HepG2 (cell line): ENCODE measurements at regions not wholly inside any gene's neighbourhood (a gene's known extent, or its start where the extent isn't known, plus 50 kb on each side); places are given as distances from the start of the nearest gene placed in this dataset.

Experiments used
- ATAC-seq: fragments of 200-7000 bp; cut with Tn5 transposase; 3 replicates; pipeline ENCODE4 v1.9.1; 2020; ENCODE audit warnings: mild to moderate bottlenecking, moderate library complexity
- BruUV-seq: library from RNA; stranded (reverse); fragments of 400-500 nt; replicated peaks from 2 replicates; lab custom pipeline; 2021; lab: Mats Ljungman, UMichigan
- CTCF ChIA-PET: fragments of 300-600 bp; formaldehyde crosslinking; extraction: SDS; loops from one replicate; lab custom pipeline; 2021; ENCODE audit warnings: low total read pairs, inconsistent platforms, low intra/inter-chr PET ratio; lab: Yijun Ruan, JAX
- POLR2A ChIA-PET: fragments of 350-600 bp; sonication (Branson Sonifier 250); formaldehyde crosslinking; loops from one replicate; lab custom pipeline; 2020; ENCODE audit warnings: antibody characterized with exemption, inconsistent platforms; lab: Yijun Ruan, JAX
- DNase-seq: peaks from one replicate; pipeline ENCODE4 v3.0.0-alpha.2; 2015; ENCODE audit warnings: low spot score
- FAIRE-seq: peaks from 3 replicates; lab custom pipeline; 2011; peaks lifted over from hg19 to GRCh38; lab: Jason Lieb, UNC
- H2AFZ ChIP-seq: one replicate; pipeline ENCODE4 v1.6.1; 2011; ENCODE audit warnings: low read length, inconsistent platforms
- H3K27ac ChIP-seq: fragments of 300-600 bp; 3 replicates; pipeline ENCODE4 v1.8.0; 2011; ENCODE audit warnings: mixed run types, mild to moderate bottlenecking, mixed read lengths, low read length, inconsistent platforms; ENCODE audit not compliant: insufficient read depth; ENCODE audit errors: extremely low read length
- H3K27me3 ChIP-seq, 2 experiments: fragments of 200-600 bp in 1 of 2; 2 replicates in 1 of 2; 3 replicates in 1 of 2; pipeline versions ENCODE4 v1.6.0 to v1.8.0; 2011; ENCODE audit warnings: low read length in 2 of 2, mild to moderate bottlenecking in 2 of 2, moderate library complexity in 2 of 2, inconsistent platforms in 1 of 2; ENCODE audit not compliant: insufficient read depth in 2 of 2, control insufficient read depth in 1 of 2
- H3K36me3 ChIP-seq, 2 experiments: fragments of 200-600 bp in 1 of 2; replicated peaks in 1 of 2; 2 replicates in 1 of 2; 3 replicates in 1 of 2; pipeline versions ENCODE4 v1.5.1 to v1.8.0; 2011; ENCODE audit warnings: low read length in 2 of 2, inconsistent platforms in 1 of 2; ENCODE audit not compliant: insufficient read depth in 2 of 2, control insufficient read depth in 1 of 2
- H3K4me1 ChIP-seq: 2 replicates; pipeline ENCODE4 v1.5.1; 2012; ENCODE audit warnings: low read length, inconsistent platforms; ENCODE audit not compliant: insufficient read depth
- H3K4me2 ChIP-seq: 2 replicates; pipeline ENCODE4 v1.6.0; 2011; ENCODE audit warnings: low read depth, low read length, inconsistent platforms
- H3K4me3 ChIP-seq, 3 experiments: fragments of 200-600 bp in 1 of 3; sonication (generic), shearing (Covaris generic) in 1 of 3; replicated peaks in 1 of 3; 2 replicates each; pipeline ENCODE4 v1.5.1; 2011 to 2016; ENCODE audit warnings: low read length in 3 of 3, inconsistent platforms in 2 of 3, low read depth in 2 of 3, mild to moderate bottlenecking in 2 of 3, control low read depth in 1 of 3, mixed read lengths in 1 of 3; ENCODE audit not compliant: insufficient read depth in 1 of 3
- H3K79me2 ChIP-seq: one replicate; pipeline ENCODE4 v1.6.1; 2011; ENCODE audit warnings: low read length, inconsistent platforms; ENCODE audit not compliant: insufficient read depth
- H3K9ac ChIP-seq: 2 replicates; pipeline ENCODE4 v1.6.0; 2011; ENCODE audit warnings: mild to moderate bottlenecking, low read depth, low read length, inconsistent platforms; ENCODE audit not compliant: insufficient read depth
- H3K9me3 ChIP-seq: 2 replicates; pipeline ENCODE4 v1.5.1; 2012; ENCODE audit warnings: mild to moderate bottlenecking, low read length
- H4K20me1 ChIP-seq: 2 replicates; pipeline ENCODE4 v1.6.0; 2011; ENCODE audit warnings: inconsistent platforms, mild to moderate bottlenecking, low read length, moderate library complexity; ENCODE audit not compliant: insufficient read depth
- GFI1 ChIP-seq: sonication (generic); formaldehyde crosslinking; IDR thresholded peaks from 2 replicates; pipeline ENCODE4 v1.5.0; 2020; ENCODE audit warnings: missing genetic modification reagents, mild to moderate bottlenecking, borderline replicate concordance
- HIVEP1 ChIP-seq: sonication (generic); formaldehyde crosslinking; IDR thresholded peaks from 2 replicates; pipeline ENCODE4 v1.4.0; 2020; ENCODE audit warnings: mild to moderate bottlenecking, missing genetic modification reagents
- HNRNPL ChIP-seq: fragments of 200-400 bp; formaldehyde crosslinking; IDR thresholded peaks from 2 replicates; pipeline ENCODE4 v1.6.1; 2017; ENCODE audit warnings: mild to moderate bottlenecking, low read depth, low read length
- MYC ChIP-seq: sonication (generic); formaldehyde crosslinking; IDR thresholded peaks from 2 replicates; pipeline ENCODE4 v1.9.0; 2021; ENCODE audit warnings: missing genetic modification reagents, borderline replicate concordance
- NFYB ChIP-seq: sonication (generic); formaldehyde crosslinking; IDR thresholded peaks from 2 replicates; pipeline ENCODE4 v1.4.0; 2020; ENCODE audit warnings: missing genetic modification reagents
- NONO ChIP-seq, 2 experiments: fragments of 450-650 bp in 1 of 2; sonication (generic) in 1 of 2; formaldehyde crosslinking in 1 of 2; IDR thresholded peaks in 1 of 2; conservative IDR thresholded peaks in 1 of 2; 2 replicates each; pipeline versions ENCODE4 v1.6.1 to v1.8.0; 2017 to 2022; ENCODE audit warnings: mild to moderate bottlenecking in 1 of 2, missing genetic modification reagents in 1 of 2, moderate library complexity in 1 of 2
- NR2C2 ChIP-seq: sonication (generic); formaldehyde crosslinking; IDR thresholded peaks from 2 replicates; pipeline ENCODE4 v1.4.0; 2020; ENCODE audit warnings: missing genetic modification reagents, mild to moderate bottlenecking, moderate library complexity, borderline replicate concordance
- RAD51 ChIP-seq: fragments of 450-650 bp; IDR thresholded peaks from 2 replicates; pipeline ENCODE4 v1.6.1; 2016; ENCODE audit warnings: borderline replicate concordance
- SAP130 ChIP-seq: IDR thresholded peaks from 2 replicates; pipeline ENCODE4 v1.6.1; 2016; ENCODE audit warnings: low read depth
- ZBTB3 ChIP-seq: sonication (generic); formaldehyde crosslinking; IDR thresholded peaks from 2 replicates; pipeline ENCODE4 v1.4.0; 2020; ENCODE audit warnings: low read depth, mild to moderate bottlenecking, moderate library complexity, missing genetic modification reagents, borderline replicate concordance
- ZFAT ChIP-seq: sonication (generic); formaldehyde crosslinking; conservative IDR thresholded peaks from 2 replicates; pipeline ENCODE4 v1.8.1; 2023; ENCODE audit warnings: missing genetic modification reagents, inconsistent platforms
- ZFP90 ChIP-seq: sonication (generic); formaldehyde crosslinking; IDR thresholded peaks from 2 replicates; pipeline ENCODE4 v1.8.0; 2022; ENCODE audit warnings: missing genetic modification reagents, mild to moderate bottlenecking, inconsistent platforms, borderline replicate concordance
- ZFX ChIP-seq: sonication (generic); formaldehyde crosslinking; IDR thresholded peaks from 2 replicates; pipeline ENCODE4 v1.4.0; 2020; ENCODE audit warnings: mild to moderate bottlenecking, low read depth, missing genetic modification reagents, moderate library complexity
- ZNF883 ChIP-seq: sonication (generic); formaldehyde crosslinking; IDR thresholded peaks from 2 replicates; pipeline ENCODE4 v1.5.1; 2020; ENCODE audit warnings: mild to moderate bottlenecking, missing genetic modification reagents; ENCODE audit errors: not compliant biosample characterization
- ZSCAN9 ChIP-seq: IDR thresholded peaks from 2 replicates; pipeline ENCODE4 v1.6.1; 2016; ENCODE audit warnings: borderline replicate concordance
- WGBS: methylation state at CpG from one replicate; pipeline ENCODE4 v1.1.6; 2017; ENCODE audit warnings: low lambda C conversion rate; 5-methylcytosine and 5-hydroxymethylcytosine counted together
- in situ Hi-C: cut with HindIII; loops from 2 replicates; pipeline ENCODE4 v1.10.0; 2017; ENCODE audit warnings: low pct_unique_long_range_greater_than_20kb; ENCODE audit not compliant: extremely low pct_ligation_motif_present
- intact Hi-C: fragments of 100-400 bp; cut with micrococcal nuclease; formaldehyde crosslinking; loops from one replicate; pipeline ENCODE4 v1.10.0; 2022; ENCODE audit not compliant: unreplicated experiment
- TF ChIP-seq, protein P1 (sequence below): sonication (generic); formaldehyde crosslinking; IDR thresholded peaks from 2 replicates; pipeline ENCODE4 v1.8.0; 2022; ENCODE audit warnings: low read depth, missing genetic modification reagents

DNA sequence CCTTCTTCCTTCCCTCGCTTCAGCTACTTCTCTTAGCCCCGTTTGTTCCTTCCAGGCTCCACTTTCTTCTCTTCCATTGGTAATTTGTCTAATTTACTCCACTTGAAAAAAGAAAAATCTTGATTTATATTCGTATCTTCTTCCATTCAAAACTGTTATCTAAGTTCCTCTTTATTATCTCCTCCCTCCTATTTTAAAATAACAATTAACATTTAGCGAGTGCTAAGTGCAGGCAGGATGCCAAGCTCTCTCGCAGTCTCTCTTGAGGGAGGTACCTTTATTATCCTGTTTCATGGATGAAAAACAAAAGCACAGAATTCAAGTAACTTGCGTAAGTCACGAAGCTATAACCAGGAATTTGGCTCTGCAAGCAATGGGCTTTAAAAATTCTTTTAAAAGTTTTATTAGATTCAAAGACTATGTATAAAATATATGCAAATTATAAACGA lies 418.9 kb upstream of the NAALADL2 start:
- peak overlapping the region; percentile 90 for H3K4me2 ChIP-seq
- DNase-seq (no peak), ATAC-seq (no peak), FAIRE-seq (no peak)
- H3K36me3 ChIP-seq: no peaks in the 10 kb centered on the region
- H3K79me2 ChIP-seq: no peaks in the 10 kb centered on the region
- 27% methylated on average over 8 of the region's 8 CpGs for WGBS
- POLR2A ChIA-PET: no interaction called here
- no TSS peak for BruUV-seq
- H4K20me1 ChIP-seq: no peaks in the 10 kb centered on the region
- no peak for TF ChIP-seq SAP130 (CRISPR knock-in tag)
- no peak for TF ChIP-seq GFI1 (CRISPR knock-in tag)
- TF ChIP-seq, protein P1, sequence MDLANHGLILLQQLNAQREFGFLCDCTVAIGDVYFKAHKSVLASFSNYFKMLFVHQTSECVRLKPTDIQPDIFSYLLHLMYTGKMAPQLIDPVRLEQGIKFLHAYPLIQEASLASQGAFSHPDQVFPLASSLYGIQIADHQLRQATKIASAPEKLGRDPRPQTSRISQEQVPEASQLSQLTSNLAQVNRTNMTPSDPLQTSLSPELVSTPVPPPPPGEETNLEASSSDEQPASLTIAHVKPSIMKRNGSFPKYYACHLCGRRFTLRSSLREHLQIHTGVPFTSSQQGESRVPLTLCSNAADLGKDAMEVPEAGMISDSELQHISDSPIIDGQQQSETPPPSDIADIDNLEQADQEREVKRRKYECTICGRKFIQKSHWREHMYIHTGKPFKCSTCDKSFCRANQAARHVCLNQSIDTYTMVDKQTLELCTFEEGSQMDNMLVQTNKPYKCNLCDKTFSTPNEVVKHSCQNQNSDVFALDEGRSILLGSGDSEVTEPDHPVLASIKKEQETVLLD (CRISPR knock-in tag): 0 out of 2 replicates have a peak, but pooled peaks have one; percentile 15
- TF ChIP-seq ZBTB3 (CRISPR knock-in tag): no peak
- TF ChIP-seq RAD51: no peak
- H3K4me1 ChIP-seq: peaks cover 18% of the 10 kb centered on the region
- in situ Hi-C loops: no loop called here
- peaks cover 0 to 8% of the 10 kb centered on the region in 2 experiments; a peak in 1 of 5 replicates for H3K27me3 ChIP-seq
- peak overlapping the region in 2 of 3 experiments; percentile 52 to 76; a peak in 5 of 6 replicates for H3K4me3 ChIP-seq
- no peak overlapping the region for H3K9ac ChIP-seq
- no peaks in the 10 kb centered on the region for H3K9me3 ChIP-seq
- CTCF ChIA-PET: no interaction called here
- H2AFZ ChIP-seq: no peak overlapping the region
- intact Hi-C loops: no loop called here
- no peak overlapping the region for H3K27ac ChIP-seq

DNA sequence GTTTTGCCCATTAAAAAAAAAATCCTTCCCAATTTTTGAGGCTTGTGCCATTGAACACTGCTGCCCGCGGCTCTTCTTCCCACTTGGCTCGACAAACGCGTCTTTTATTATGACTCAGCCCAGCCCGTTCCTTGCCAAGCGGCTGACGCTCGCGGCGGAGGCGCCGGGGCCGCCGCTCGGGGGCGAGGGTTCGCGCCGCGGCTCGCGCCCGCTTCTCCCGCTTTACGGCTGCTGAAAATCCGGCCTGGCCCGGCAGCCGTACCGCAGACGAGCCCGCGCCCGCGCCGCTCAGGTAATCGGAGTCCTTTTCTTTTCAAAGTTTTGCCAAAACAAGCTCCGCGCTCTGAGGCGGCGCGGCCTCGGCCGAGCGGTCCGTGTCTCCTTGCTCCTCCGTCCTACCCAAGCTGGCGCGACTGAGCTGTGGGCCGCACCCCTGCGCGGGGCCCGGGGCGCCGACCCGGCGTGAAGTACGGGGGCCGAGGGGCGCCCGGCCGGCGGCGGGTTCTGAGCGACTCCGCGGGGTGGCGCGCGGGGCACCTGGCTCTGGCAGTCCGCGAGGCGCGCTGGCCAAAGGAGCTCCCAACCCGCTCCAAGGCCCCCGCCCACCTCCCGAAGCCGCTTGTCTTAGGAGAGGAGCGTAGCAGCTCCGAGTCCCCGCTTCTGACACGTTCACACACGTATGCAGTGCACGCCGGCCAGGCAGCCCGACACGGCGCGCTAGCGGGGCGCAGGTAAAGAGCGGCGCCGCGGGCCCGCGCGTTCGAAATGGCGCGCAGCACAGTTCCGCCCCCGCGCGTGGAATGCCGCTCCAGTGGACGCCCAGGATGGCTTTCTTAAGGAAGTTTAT lies 418.2 kb upstream of the NAALADL2 start:
- intact Hi-C loops: no loop called here
- TF ChIP-seq ZFP90 (CRISPR knock-in tag): peak; percentile 52; the same call in 1 of the 2 replicates
- TF ChIP-seq MYC (CRISPR knock-in tag): peak; percentile 52
- TF ChIP-seq NFYB (CRISPR knock-in tag): no peak
- peak; percentile 68 for TF ChIP-seq ZNF883 (CRISPR knock-in tag)
- no peak for TF ChIP-seq HNRNPL
- 0 out of 2 replicates have a peak, but pooled peaks have one; percentile 43 for TF ChIP-seq HIVEP1
- peak; percentile 70 for TF ChIP-seq ZFX (CRISPR knock-in tag)
- TF ChIP-seq NONO (IDR thresholded peaks at IDR 0.05): no peak
- TF ChIP-seq NONO (CRISPR knock-in tag; conservative IDR thresholded peaks at IDR 0.05): peak; percentile 53; the same call in 1 of the 2 replicates
- peak; percentile 41; the same call in 1 of the 2 replicates for TF ChIP-seq NR2C2 (CRISPR knock-in tag)
- TF ChIP-seq ZSCAN9: no peak
- TF ChIP-seq ZFAT (CRISPR knock-in tag): 0 out of 2 replicates have a peak, but pooled peaks have one; percentile 41

More for the DNA sequence above, 418.2 kb upstream of the NAALADL2 start:
- peak overlapping the region; percentile 52 to 76 (median 71) for H3K4me3 ChIP-seq
- ChIA-PET POLR2A (no interaction called here), CTCF (no interaction called here)
- BruUV-seq: no TSS peak
- FAIRE-seq (no peak), DNase-seq (peak; percentile 31), ATAC-seq (peak; percentile 96)
- no peaks in the 10 kb centered on the region for H3K36me3 ChIP-seq
- in situ Hi-C loops: no loop called here
- peak overlapping the region; percentile 51 for H3K9ac ChIP-seq
- H3K27me3 ChIP-seq: peaks cover 0 to 8% of the 10 kb centered on the region in 2 experiments; a peak in 1 of 5 replicates
- no peaks in the 10 kb centered on the region for H4K20me1 ChIP-seq
- whole genome bisulfite sequencing: 0% methylated on average over 5 of the region's 107 CpGs
- H2AFZ ChIP-seq: no peak overlapping the region
- no peaks in the 10 kb centered on the region for H3K79me2 ChIP-seq
- peaks cover 18% of the 10 kb centered on the region for H3K4me1 ChIP-seq
- no peak overlapping the region for H3K27ac ChIP-seq
- H3K9me3 ChIP-seq: no peaks in the 10 kb centered on the region
- peak overlapping the region; percentile 90 for H3K4me2 ChIP-seq
